ENCODE measurements at regions not wholly inside any gene's neighbourhood (a gene's known extent, or its start where the extent isn't known, plus 50 kb on each side); places are given as distances from the start of the nearest gene placed in this dataset.

- TF ChIP-seq ZNF184 (tag by site-specific recombination; IDR thresholded peaks at IDR 0.05): no peak
- no peak for TF ChIP-seq AEBP2 (tag by site-specific recombination; IDR thresholded peaks at IDR 0.05; ENCODE audit: borderline replicate concordance)
- no peak for TF ChIP-seq ZNF558 (tag by site-specific recombination; IDR thresholded peaks at IDR 0.05)
- TF ChIP-seq ZBTB21 (tag by site-specific recombination; IDR thresholded peaks at IDR 0.05): no peak
- no peak for TF ChIP-seq MEIS1 (CRISPR knock-in tag; IDR thresholded peaks at IDR 0.05; ENCODE audit: borderline replicate concordance)
- no peak for TF ChIP-seq ZNF16 (tag by site-specific recombination; IDR thresholded peaks at IDR 0.05; ENCODE audit: low read depth)
Observed at GRCh38 chr3:102248981-102249705, 185.7 kb upstream of the ZPLD1 start (continued).

GRCh38 chr3:102255736-102256135 lies 179.1 kb upstream of the ZPLD1 start:
- H3K9me3 ChIP-seq (ENCODE audit: control insufficient read depth, insufficient read depth, low read depth, low read length): no peaks in the 10 kb centered on the region
- POLR2A ChIA-PET: no interaction called here
- H3K4me3 ChIP-seq (ENCODE audit: low read depth, low read length): no peak overlapping the region
- no peak overlapping the region for H3K27ac ChIP-seq (ENCODE audit: extremely low read depth, low read depth, low read length)
- H3K4me1 ChIP-seq (ENCODE audit: control insufficient read depth, insufficient read depth, low read length): no peaks in the 10 kb centered on the region
- TF ChIP-seq ZNF10 (tag by site-specific recombination; IDR thresholded peaks at IDR 0.05) (no peak), ZFHX2 (tag by site-specific recombination; conservative IDR thresholded peaks at IDR 0.05) (no peak), ZNF843 (tag by site-specific recombination; IDR thresholded peaks at IDR 0.05) (no peak), FEZF1 (tag by site-specific recombination; IDR thresholded peaks at IDR 0.05) (no peak), ZNF544 (tag by site-specific recombination; IDR thresholded peaks at IDR 0.05) (no peak), KLF8 (tag by site-specific recombination; IDR thresholded peaks at IDR 0.05) (no peak), ZNF785 (tag by site-specific recombination; IDR thresholded peaks at IDR 0.05) (no peak), KLF1 (tag by site-specific recombination; IDR thresholded peaks at IDR 0.05) (no peak), ZNF175 (tag by site-specific recombination; IDR thresholded peaks at IDR 0.05) (no peak), HOXD13 (CRISPR knock-in tag; IDR thresholded peaks at IDR 0.05; ENCODE audit: borderline replicate concordance) (no peak), ZBTB49 (tag by site-specific recombination; IDR thresholded peaks at IDR 0.05; ENCODE audit: low read depth) (no peak), ZNF776 (tag by site-specific recombination; IDR thresholded peaks at IDR 0.05; ENCODE audit: borderline replicate concordance) (no peak)
- H3K36me3 ChIP-seq (ENCODE audit: control insufficient read depth in 2 of 2, insufficient read depth in 1 of 2, low read length in 2 of 2): no peaks in the 10 kb centered on the region
- CTCF ChIA-PET: no interaction called here

GRCh38 chr3:102258666-102259227 lies 176.1 kb upstream of the ZPLD1 start:
- no peak overlapping the region for H3K4me3 ChIP-seq (ENCODE audit: low read depth, low read length)
- POLR2A ChIA-PET: no interaction called here
- TF ChIP-seq ZNF184 (tag by site-specific recombination; IDR thresholded peaks at IDR 0.05) (no peak), ZNF112 (tag by site-specific recombination; IDR thresholded peaks at IDR 0.05) (no peak), ZNF37A (tag by site-specific recombination; IDR thresholded peaks at IDR 0.05) (no peak)
- CTCF ChIA-PET: no interaction called here
- H3K9me3 ChIP-seq (ENCODE audit: control insufficient read depth, insufficient read depth, low read depth, low read length): no peaks in the 10 kb centered on the region
- no peaks in the 10 kb centered on the region for H3K36me3 ChIP-seq (ENCODE audit: control insufficient read depth in 2 of 2, insufficient read depth in 1 of 2, low read length in 2 of 2)
- no peaks in the 10 kb centered on the region for H3K4me1 ChIP-seq (ENCODE audit: control insufficient read depth, insufficient read depth, low read length)
- H3K27ac ChIP-seq (ENCODE audit: extremely low read depth, low read depth, low read length): no peak overlapping the region

Data from HEK293 (cell line).